HCT116 (cell line): ENCODE measurements at regions not wholly inside any gene's neighbourhood (a gene's known extent, or its start where the extent isn't known, plus 50 kb on each side); places are given as distances from the start of the nearest gene placed in this dataset.

ENCODE experiments used
- ATAC-seq: fragments of 200-7000 bp; cut with Tn5 transposase; 2 replicates; pipeline ENCODE4 v1.9.1; 2020; ENCODE audit warnings: mild to moderate bottlenecking, moderate library complexity
- BruUV-seq: library from RNA; stranded (reverse); fragments of 400-500 nt; replicated peaks from 2 replicates; lab custom pipeline; 2021; lab: Mats Ljungman, UMichigan
- CTCF ChIA-PET: fragments of 300-600 bp; sonication (Branson Sonifier 250); formaldehyde crosslinking; loops from one replicate; lab custom pipeline; 2021; ENCODE audit warnings: antibody characterized with exemption; lab: Charles Lee
- POLR2A ChIA-PET: fragments of 300-600, 350-600 bp; sonication (Branson Sonifier 250); formaldehyde crosslinking; loops from one replicate; lab custom pipeline; 2021; ENCODE audit warnings: antibody characterized with exemption; lab: Charles Lee
- RAD21 ChIA-PET, 2 experiments: fragments of 300-600 bp; sonication (Branson Sonifier 250); formaldehyde crosslinking; loops; one replicate each; lab custom pipeline; 2023; ENCODE audit warnings: low total read pairs in 2 of 2; ENCODE audit not compliant: uncharacterized antibody in 2 of 2, unreplicated experiment in 2 of 2, low non-redundant PET in 1 of 2; lab: Charles Lee
- DNase-seq: peaks from one replicate; pipeline ENCODE4 v3.0.0-alpha.2; 2010; ENCODE audit warnings: low read depth, low spot score
- H2AFZ ChIP-seq: fragments of 200-600 bp; shearing (Covaris generic), sonication (generic); 2 replicates; pipeline ENCODE4 v1.6.1; 2017; ENCODE audit warnings: low read depth, mixed run types, mixed read lengths, antibody characterized with exemption, low read length; ENCODE audit not compliant: poor library complexity, severe bottlenecking
- H3K27ac ChIP-seq: 2 replicates; pipeline ENCODE4 v1.5.1; 2012; ENCODE audit warnings: low read depth, low read length
- H3K27me3 ChIP-seq: fragments of 200-600 bp; sonication (generic); 2 replicates; pipeline ENCODE4 v1.6.1; 2016; ENCODE audit warnings: mixed run types, low read length, mixed read lengths; ENCODE audit not compliant: insufficient read depth
- H3K36me3 ChIP-seq, 2 experiments: fragments of 200-500 bp in 1 of 2; fragments of 200-600 bp in 1 of 2; sonication (Bioruptor generic) in 1 of 2; sonication (generic) in 1 of 2; 2 replicates each; pipeline versions ENCODE4 v1.5.1 to v1.6.1; 2014 to 2016; ENCODE audit warnings: low read length in 2 of 2, inconsistent platforms in 1 of 2, mixed read lengths in 1 of 2, mixed run types in 1 of 2; ENCODE audit not compliant: insufficient read depth in 2 of 2, control insufficient read depth in 1 of 2
- H3K4me1 ChIP-seq, 2 experiments: fragments of 200-600 bp in 1 of 2; sonication (generic) in 1 of 2; 2 replicates each; pipeline versions ENCODE4 v1.5.1 to v1.6.1; 2012 to 2017; ENCODE audit warnings: low read length in 2 of 2, inconsistent platforms in 1 of 2, mild to moderate bottlenecking in 1 of 2, mixed read lengths in 1 of 2, mixed run types in 1 of 2, moderate library complexity in 1 of 2; ENCODE audit not compliant: insufficient read depth in 2 of 2, control insufficient read depth in 1 of 2
- H3K4me2 ChIP-seq: fragments of 200-600 bp; sonication (generic); 2 replicates; pipeline ENCODE4 v1.6.1; 2017; ENCODE audit warnings: mixed run types, low read length, mixed read lengths
- H3K4me3 ChIP-seq, 2 experiments: fragments of 200-600 bp in 1 of 2; sonication (generic) in 1 of 2; replicated peaks in 1 of 2; 2 replicates each; pipeline ENCODE4 v1.5.1; 2011 to 2016; ENCODE audit warnings: low read length in 2 of 2, control low read depth in 1 of 2, low read depth in 1 of 2, mild to moderate bottlenecking in 1 of 2, mixed read lengths in 1 of 2, mixed run types in 1 of 2
- H3K79me2 ChIP-seq: fragments of 200-600 bp; sonication (generic); 2 replicates; pipeline ENCODE4 v1.6.1; 2017; ENCODE audit warnings: mild to moderate bottlenecking, mixed run types, low read length, moderate library complexity, mixed read lengths; ENCODE audit not compliant: insufficient read depth
- H3K9ac ChIP-seq: fragments of 200-600 bp; sonication (generic); 2 replicates; pipeline ENCODE4 v1.6.1; 2016; ENCODE audit warnings: low read length, mixed read lengths
- H3K9me2 ChIP-seq: fragments of 200-600 bp; sonication (generic), shearing (Covaris generic); 2 replicates; pipeline ENCODE4 v1.6.1; 2017; ENCODE audit warnings: mixed run types, mild to moderate bottlenecking, moderate library complexity; ENCODE audit not compliant: insufficient read depth
- H3K9me3 ChIP-seq, 2 experiments: fragments of 200-500 bp in 1 of 2; fragments of 200-600 bp in 1 of 2; sonication (Bioruptor generic) in 1 of 2; sonication (generic) in 1 of 2; 2 replicates each; pipeline ENCODE4 v1.6.1; 2014 to 2017; ENCODE audit warnings: low read length in 2 of 2, mixed read lengths in 2 of 2, inconsistent platforms in 1 of 2, low read depth in 1 of 2, mild to moderate bottlenecking in 1 of 2, mixed run types in 1 of 2, moderate library complexity in 1 of 2; ENCODE audit not compliant: control insufficient read depth in 1 of 2, insufficient read depth in 1 of 2
- H4K20me1 ChIP-seq: fragments of 200-600 bp; sonication (generic), shearing (Covaris generic); 2 replicates; pipeline ENCODE4 v1.6.1; 2017; ENCODE audit warnings: mixed run types, mild to moderate bottlenecking, moderate library complexity; ENCODE audit not compliant: insufficient read depth
- ATF3 ChIP-seq: IDR thresholded peaks from 2 replicates; pipeline ENCODE4 v1.6.1; 2012
- CBX3 ChIP-seq: IDR thresholded peaks from 2 replicates; pipeline ENCODE4 v1.6.1; 2012; ENCODE audit warnings: low read depth
- CEBPB ChIP-seq: IDR thresholded peaks from 2 replicates; pipeline ENCODE4 v1.6.1; 2012; ENCODE audit warnings: low read depth
- ELF1 ChIP-seq: IDR thresholded peaks from 2 replicates; pipeline ENCODE4 v1.6.1; 2012; ENCODE audit warnings: low read depth, borderline replicate concordance
- EZH2phosphoT487 ChIP-seq: fragments of 200-600 bp; IDR thresholded peaks from 2 replicates; pipeline ENCODE4 v1.6.1; 2018; ENCODE audit warnings: antibody characterized with exemption, borderline replicate concordance
- FOSL1 ChIP-seq: IDR thresholded peaks from 2 replicates; pipeline ENCODE4 v1.6.1; 2012; ENCODE audit warnings: low read depth
- POLR2A ChIP-seq: IDR thresholded peaks from 2 replicates; pipeline ENCODE4 v1.7.0; 2011; ENCODE audit warnings: borderline replicate concordance; ENCODE audit not compliant: insufficient read depth, insufficient read length; ENCODE audit errors: extremely low read depth
- RAD21 ChIP-seq: IDR thresholded peaks from 2 replicates; pipeline ENCODE4 v1.6.1; 2012; ENCODE audit warnings: low read depth, mild to moderate bottlenecking
- REST ChIP-seq: IDR thresholded peaks from 2 replicates; pipeline ENCODE4 v1.6.1; 2012; ENCODE audit warnings: low read depth
- SIN3A ChIP-seq: IDR thresholded peaks from 2 replicates; pipeline ENCODE4 v1.6.1; 2012; ENCODE audit warnings: low read depth
- SRF ChIP-seq: IDR thresholded peaks from 2 replicates; pipeline ENCODE4 v1.6.1; 2012; ENCODE audit warnings: low read depth
- TCF7L2 ChIP-seq: IDR thresholded peaks from 2 replicates; pipeline ENCODE4 v1.7.0; 2011; ENCODE audit warnings: borderline replicate concordance, inconsistent platforms; ENCODE audit not compliant: insufficient read depth, insufficient read length; ENCODE audit errors: extremely low read depth
- YY1 ChIP-seq: IDR thresholded peaks from 2 replicates; pipeline ENCODE4 v1.6.1; 2011; ENCODE audit warnings: low read length, low read depth, moderate library complexity, mild to moderate bottlenecking; ENCODE audit not compliant: insufficient replicate concordance; ENCODE audit errors: extremely low read depth
- ZFX ChIP-seq: fragments of 450-650 bp; IDR thresholded peaks from 2 replicates; pipeline ENCODE4 v1.6.1; 2017
- intact Hi-C: fragments of 100-400 bp; cut with micrococcal nuclease; formaldehyde crosslinking; loops from 2 replicates; pipeline ENCODE4 v1.10.0; 2022

GRCh38 chr6:137805622-137806021, 61.4 kb upstream of the TNFAIP3 start:
- H3K4me1 ChIP-seq, result peaks cover 0 to 16% of the 10 kb centered on the region in 2 experiments; a peak in 3 of 4 replicates
- H4K20me1 ChIP-seq, result no peaks in the 10 kb centered on the region
- H3K36me3 ChIP-seq, result no peaks in the 10 kb centered on the region
- H3K9me3 ChIP-seq, result no peaks in the 10 kb centered on the region
- no peaks in the 10 kb centered on the region for H3K79me2 ChIP-seq
- TF ChIP-seq TCF7L2 (peak; percentile 90), ZFX (no peak), POLR2A (peak; percentile 66)
- no peaks in the 10 kb centered on the region for H3K9me2 ChIP-seq
- no peak overlapping the region for H3K27ac ChIP-seq
- no TSS peak for BruUV-seq
- H2AFZ ChIP-seq, result no peak overlapping the region
- intact Hi-C loops, result no loop called here
- ChIA-PET POLR2A (no interaction called here), RAD21 (no interaction called here), CTCF (no interaction called here)
- H3K27me3 ChIP-seq, result no peaks in the 10 kb centered on the region
- ATAC-seq (no peak), DNase-seq (no peak)
- H3K4me3 ChIP-seq, result no peak overlapping the region
- no peak overlapping the region for H3K9ac ChIP-seq
- no peak overlapping the region for H3K4me2 ChIP-seq

GRCh38 chr6:137806914-137807682, 60.0 kb upstream of the TNFAIP3 start:
- H2AFZ ChIP-seq, result peak overlapping the region; percentile 6
- ChIA-PET POLR2A (no interaction called here), CTCF (interaction anchor here (1.5 kb wide), 1 partner anchor 8 kb away, joined by 3 read pairs; no protein-coding TSS in a partner anchor), RAD21 (no interaction called here)
- H3K36me3 ChIP-seq, result no peaks in the 10 kb centered on the region
- no peaks in the 10 kb centered on the region for H3K9me3 ChIP-seq
- no peak for ATAC-seq
- H3K9ac ChIP-seq, result no peak overlapping the region
- TF ChIP-seq ELF1 (no peak), SIN3A (no peak), SRF (no peak), REST (no peak), YY1 (no peak), RAD21 (no peak), CEBPB (no peak), FOSL1 (no peak), EZH2phosphoT487 (no peak), ATF3 (no peak), CBX3 (no peak)
- DNase-seq, result no peak
- intact Hi-C loops, result no loop called here
- BruUV-seq, result no TSS peak
- no peak overlapping the region for H3K4me2 ChIP-seq
- H3K27ac ChIP-seq, result no peak overlapping the region
- H4K20me1 ChIP-seq, result no peaks in the 10 kb centered on the region
- H3K9me2 ChIP-seq, result no peaks in the 10 kb centered on the region
- H3K79me2 ChIP-seq, result no peaks in the 10 kb centered on the region
- H3K4me1 ChIP-seq, result peaks cover 8 to 31% of the 10 kb centered on the region in 2 experiments; a peak in 3 of 4 replicates
- H3K27me3 ChIP-seq, result no peaks in the 10 kb centered on the region
- no peak overlapping the region for H3K4me3 ChIP-seq
